ENCODE measurements at regions not wholly inside any gene's neighbourhood (a gene's known extent, or its start where the extent isn't known, plus 50 kb on each side); places are given as distances from the start of the nearest gene placed in this dataset.

GRCh38 chr10:108757946-108758345 lies 1165.4 kb downstream of the XPNPEP1 start:
- TF ChIP-seq EZH2 (IDR thresholded peaks at IDR 0.05; ENCODE audit: borderline replicate concordance, low read length) (no peak), CTCF (IDR thresholded peaks at IDR 0.05; ENCODE audit: low read length) (no peak)

Measured in OCI-LY1 (cell line).